HG03342 (cell line): ENCODE measurements at regions not wholly inside any gene's neighbourhood (a gene's known extent, or its start where the extent isn't known, plus 50 kb on each side); places are given as distances from the start of the nearest gene placed in this dataset.
A peak's percentile ranks its signal among the peaks of the same experiment; 100 is the strongest.

ENCODE experiments used
- ATAC-seq: cut with Tn5 transposase; IDR thresholded peaks from one replicate; pipeline ENCODE4 v1.9.1; 2021; ENCODE audit warnings: mild to moderate bottlenecking, moderate library complexity; ENCODE audit not compliant: unreplicated experiment

- peak; percentile 63 for ATAC-seq
These were observed 242.1 kb upstream of the RND3 start for GRCh38 chr2:150729495-150729955.

- no peak for ATAC-seq
These were observed 230.8 kb upstream of the RND3 start for GRCh38 chr2:150718280-150718679.

- no peak for ATAC-seq
These were observed 228.7 kb upstream of the RND3 start for GRCh38 chr2:150716186-150716585.

GRCh38 chr2:150715501-150715900 lies 228.0 kb upstream of the RND3 start:
- ATAC-seq = no peak

- ATAC-seq = no peak
These were observed 223.4 kb upstream of the RND3 start for GRCh38 chr2:150710916-150711315.

- no peak for ATAC-seq
These were observed 222.6 kb upstream of the RND3 start for GRCh38 chr2:150710041-150710440.

- ATAC-seq = no peak
These were observed 219.1 kb upstream of the RND3 start for GRCh38 chr2:150706561-150706960.

GRCh38 chr2:150705767-150706166 lies 218.3 kb upstream of the RND3 start:
- ATAC-seq = no peak

- ATAC-seq = no peak
These were observed 217.9 kb upstream of the RND3 start for GRCh38 chr2:150705357-150705756.

- no peak for ATAC-seq
These were observed 215.3 kb upstream of the RND3 start for GRCh38 chr2:150702791-150703190.

GRCh38 chr2:150700666-150701580 lies 213.5 kb upstream of the RND3 start:
- no peak for ATAC-seq

- ATAC-seq = no peak
These were observed 211.8 kb upstream of the RND3 start for GRCh38 chr2:150699218-150699617.

- no peak for ATAC-seq
These were observed 210.7 kb upstream of the RND3 start for GRCh38 chr2:150698016-150698661.

GRCh38 chr2:150697596-150697995 lies 210.1 kb upstream of the RND3 start:
- ATAC-seq = no peak

- ATAC-seq = no peak
These were observed 208.1 kb upstream of the RND3 start for GRCh38 chr2:150695451-150696135.

- ATAC-seq = no peak
These were observed 206.1 kb upstream of the RND3 start for GRCh38 chr2:150693556-150693955.

GRCh38 chr2:150690870-150691269 lies 203.4 kb upstream of the RND3 start:
- ATAC-seq = no peak

- ATAC-seq = no peak
These were observed 202.8 kb upstream of the RND3 start for GRCh38 chr2:150690261-150690660.

- no peak for ATAC-seq
These were observed 202.1 kb upstream of the RND3 start for GRCh38 chr2:150689590-150689989.

- ATAC-seq = no peak
These were observed 200.5 kb upstream of the RND3 start for GRCh38 chr2:150688016-150688415.

GRCh38 chr2:150686391-150686790 lies 198.9 kb upstream of the RND3 start:
- ATAC-seq = no peak
